ENCODE measurements at regions not wholly inside any gene's neighbourhood (a gene's known extent, or its start where the extent isn't known, plus 50 kb on each side); places are given as distances from the start of the nearest gene placed in this dataset.

DNA sequence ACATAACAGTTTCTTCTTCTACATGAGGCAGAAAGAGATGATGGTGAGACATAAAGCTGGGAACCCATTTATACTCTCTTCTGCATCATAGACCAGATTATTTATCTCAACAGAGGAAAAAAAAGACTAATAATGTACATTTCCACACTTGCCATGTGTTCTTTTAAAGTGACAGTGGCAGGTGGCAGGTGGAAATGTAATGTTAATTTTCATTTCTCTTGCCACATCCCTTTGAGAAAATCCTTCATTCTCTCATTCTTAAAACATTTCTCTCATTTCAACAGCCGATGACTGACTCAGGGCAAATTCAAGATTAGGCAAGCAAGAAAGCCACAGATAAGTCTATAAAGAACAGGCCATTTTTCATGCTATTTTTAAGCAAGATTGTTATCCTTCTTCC is 635.6 kb upstream of the SORCS1 start:
- WGBS (ENCODE audit: insufficient coverage): 50% methylated on average over 1 of the region's 1 CpG
- Mint-ChIP-seq H3K4me1 (no peaks in the 10 kb centered on the region), H3K4me3 (no peak overlapping the region), H3K27ac (no peak overlapping the region), H3K27me3 (no peaks in the 10 kb centered on the region), H3K9me3 (ENCODE audit: insufficient read depth) (peaks cover 1% of the 10 kb centered on the region)
- H4K20me1 ChIP-seq (ENCODE audit: control insufficient read depth, insufficient read depth, low read length, poor library complexity, severe bottlenecking): no peaks in the 10 kb centered on the region
- no peaks in the 10 kb centered on the region for H3K36me3 ChIP-seq (replicated peaks in 1 of 2; ENCODE audit: control extremely low read depth in 1 of 2, control insufficient read depth in 1 of 2, extremely low read depth in 1 of 2, insufficient read depth in 2 of 2, low read length in 1 of 2)
- DNase-seq: no peak
- ChIA-PET CTCF (no interaction called here), POLR2A (no interaction called here)
- intact Hi-C loops (cut with micrococcal nuclease): no loop called here
- no peak overlapping the region for H3K27ac ChIP-seq (ENCODE audit: low read length in 2 of 2)
- no peaks in the 10 kb centered on the region for H3K79me2 ChIP-seq (ENCODE audit: control insufficient read depth, insufficient read depth, low read length)
- no peak overlapping the region for H3K9ac ChIP-seq (ENCODE audit: low read length)
- H3K4me1 ChIP-seq (ENCODE audit: control insufficient read depth in 2 of 2, insufficient read depth in 2 of 2, low read length in 2 of 2): no peaks in the 10 kb centered on the region
- no peaks in the 10 kb centered on the region for H3K9me3 ChIP-seq (ENCODE audit: control extremely low read depth in 1 of 3, control insufficient read depth in 2 of 3, insufficient read depth in 1 of 3, low read length in 2 of 3)
- no peak overlapping the region for H3K4me3 ChIP-seq (ENCODE audit: control extremely low read depth in 1 of 5, extremely low read depth in 1 of 5, insufficient read depth in 1 of 5, low read depth in 2 of 5, low read length in 4 of 5)
- H3K4me2 ChIP-seq (replicated peaks; ENCODE audit: low read depth, low read length, poor library complexity, severe bottlenecking): no peak overlapping the region
- no peak for ATAC-seq (ENCODE audit: low read depth)
- no peak overlapping the region for H2AFZ ChIP-seq (ENCODE audit: insufficient read depth, low read depth, low read length, poor library complexity, severe bottlenecking)
- H3K27me3 ChIP-seq (replicated peaks in 1 of 4; ENCODE audit: control extremely low read depth in 1 of 4, control insufficient read depth in 3 of 4, insufficient read depth in 4 of 4, low read length in 3 of 4): no peaks in the 10 kb centered on the region
- TF ChIP-seq EZH2 (IDR thresholded peaks at IDR 0.05; ENCODE audit: borderline replicate concordance, insufficient read depth, low read depth, low read length, poor library complexity, severe bottlenecking): no peak
- TF ChIP-seq, protein P1, sequence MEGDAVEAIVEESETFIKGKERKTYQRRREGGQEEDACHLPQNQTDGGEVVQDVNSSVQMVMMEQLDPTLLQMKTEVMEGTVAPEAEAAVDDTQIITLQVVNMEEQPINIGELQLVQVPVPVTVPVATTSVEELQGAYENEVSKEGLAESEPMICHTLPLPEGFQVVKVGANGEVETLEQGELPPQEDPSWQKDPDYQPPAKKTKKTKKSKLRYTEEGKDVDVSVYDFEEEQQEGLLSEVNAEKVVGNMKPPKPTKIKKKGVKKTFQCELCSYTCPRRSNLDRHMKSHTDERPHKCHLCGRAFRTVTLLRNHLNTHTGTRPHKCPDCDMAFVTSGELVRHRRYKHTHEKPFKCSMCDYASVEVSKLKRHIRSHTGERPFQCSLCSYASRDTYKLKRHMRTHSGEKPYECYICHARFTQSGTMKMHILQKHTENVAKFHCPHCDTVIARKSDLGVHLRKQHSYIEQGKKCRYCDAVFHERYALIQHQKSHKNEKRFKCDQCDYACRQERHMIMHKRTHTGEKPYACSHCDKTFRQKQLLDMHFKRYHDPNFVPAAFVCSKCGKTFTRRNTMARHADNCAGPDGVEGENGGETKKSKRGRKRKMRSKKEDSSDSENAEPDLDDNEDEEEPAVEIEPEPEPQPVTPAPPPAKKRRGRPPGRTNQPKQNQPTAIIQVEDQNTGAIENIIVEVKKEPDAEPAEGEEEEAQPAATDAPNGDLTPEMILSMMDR (IDR thresholded peaks at IDR 0.05): no peak

DNA sequence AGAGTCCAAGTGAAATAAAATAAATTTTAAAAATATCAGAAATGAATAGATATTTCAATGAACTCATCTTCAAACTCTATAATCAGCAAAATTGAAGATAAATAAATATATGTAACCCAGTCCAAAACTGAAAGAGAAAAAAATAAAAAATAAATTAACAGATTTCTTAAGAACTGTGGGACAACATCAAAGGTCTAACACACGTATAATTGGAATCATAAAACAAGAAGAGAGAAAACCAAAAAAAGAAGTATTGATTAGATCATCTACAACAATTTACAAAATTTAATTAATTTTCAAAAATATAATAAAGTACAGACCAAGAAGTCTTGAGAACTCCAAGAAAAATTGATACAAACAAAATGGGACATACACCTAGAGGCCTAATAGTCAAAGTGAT is 625.8 kb upstream of the SORCS1 start:
- Histone ChIP-seq H3K79me2 (ENCODE audit: control insufficient read depth, insufficient read depth, low read length) (no peaks in the 10 kb centered on the region), H3K4me2 (replicated peaks; ENCODE audit: low read depth, low read length, poor library complexity, severe bottlenecking) (no peak overlapping the region), H3K9ac (ENCODE audit: low read length) (no peak overlapping the region), H3K4me3 (ENCODE audit: control extremely low read depth in 1 of 5, extremely low read depth in 1 of 5, insufficient read depth in 1 of 5, low read depth in 2 of 5, low read length in 4 of 5) (no peak overlapping the region), H3K4me1 (ENCODE audit: control insufficient read depth in 2 of 2, insufficient read depth in 2 of 2, low read length in 2 of 2) (no peaks in the 10 kb centered on the region), H3K27me3 (replicated peaks in 1 of 4; ENCODE audit: control extremely low read depth in 1 of 4, control insufficient read depth in 3 of 4, insufficient read depth in 4 of 4, low read length in 3 of 4) (no peaks in the 10 kb centered on the region), H3K36me3 (replicated peaks in 1 of 2; ENCODE audit: control extremely low read depth in 1 of 2, control insufficient read depth in 1 of 2, extremely low read depth in 1 of 2, insufficient read depth in 2 of 2, low read length in 1 of 2) (no peaks in the 10 kb centered on the region), H3K9me3 (ENCODE audit: control extremely low read depth in 1 of 3, control insufficient read depth in 2 of 3, insufficient read depth in 1 of 3, low read length in 2 of 3) (peaks cover 1 to 9% (median 7%) of the 10 kb centered on the region in 3 donors), H4K20me1 (ENCODE audit: control insufficient read depth, insufficient read depth, low read length, poor library complexity, severe bottlenecking) (no peaks in the 10 kb centered on the region), H3K27ac (ENCODE audit: low read length in 2 of 2) (no peak overlapping the region), H2AFZ (ENCODE audit: insufficient read depth, low read depth, low read length, poor library complexity, severe bottlenecking) (no peak overlapping the region)
- H3K27me3 Mint-ChIP-seq: no peaks in the 10 kb centered on the region
- no peaks in the 10 kb centered on the region for H3K9me3 Mint-ChIP-seq (ENCODE audit: insufficient read depth)
- ATAC-seq (ENCODE audit: low read depth): no peak
- intact Hi-C loops (cut with micrococcal nuclease): no loop called here
- TF ChIP-seq, protein P1 (IDR thresholded peaks at IDR 0.05): no peak
- no peak for TF ChIP-seq EZH2 (IDR thresholded peaks at IDR 0.05; ENCODE audit: borderline replicate concordance, insufficient read depth, low read depth, low read length, poor library complexity, severe bottlenecking)
- ChIA-PET POLR2A (no interaction called here), CTCF (no interaction called here)
- no peak overlapping the region for H3K27ac Mint-ChIP-seq
- no peak for DNase-seq
- no peaks in the 10 kb centered on the region for H3K4me1 Mint-ChIP-seq
- no CpG with 5 or more reads among the region's 1 CpG for WGBS (ENCODE audit: insufficient coverage)
- H3K4me3 Mint-ChIP-seq: no peak overlapping the region

All from B cell (primary cell).